ENCODE measurements at regions not wholly inside any gene's neighbourhood (a gene's known extent, or its start where the extent isn't known, plus 50 kb on each side); places are given as distances from the start of the nearest gene placed in this dataset.

DNA sequence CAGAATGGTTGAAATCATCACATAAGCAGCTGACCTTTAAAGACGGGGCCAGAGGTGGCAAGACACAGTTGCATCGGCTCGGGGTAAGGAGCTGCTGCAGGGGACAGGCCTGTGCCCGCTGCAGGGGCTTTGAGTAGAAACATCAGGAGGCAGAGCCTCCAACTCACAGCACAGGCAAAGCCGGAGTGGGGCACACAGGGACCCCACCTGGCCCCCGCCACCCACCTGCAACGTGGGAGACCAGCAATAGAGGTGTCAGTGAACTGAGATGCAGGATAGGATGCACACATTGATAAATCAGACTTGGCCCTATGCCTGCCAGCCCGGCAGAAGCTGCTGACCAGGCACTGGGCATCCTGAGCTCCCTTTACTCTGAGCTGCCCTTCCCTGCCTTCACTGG is 257.2 kb downstream of the NPHP4 start:
- ATAC-seq (no peak), DNase-seq (no peak)
- no peaks in the 10 kb centered on the region for H3K36me3 ChIP-seq (replicated peaks in 1 of 2; ENCODE audit: insufficient read depth in 1 of 2, low read depth in 2 of 2)
- intact Hi-C loops (cut with DNase I) = no loop called here
- H3K27me3 ChIP-seq = no peaks in the 10 kb centered on the region
- H3K4me1 ChIP-seq = no peaks in the 10 kb centered on the region
- H3K4me3 ChIP-seq = no peak overlapping the region
- 47 to 67% methylated on average over 4 to 7 of the region's 8 CpGs for WGBS, 2 donors
- H3K9me3 ChIP-seq = no peaks in the 10 kb centered on the region
- H3K27ac ChIP-seq = no peak overlapping the region
- TF ChIP-seq, protein P1, sequence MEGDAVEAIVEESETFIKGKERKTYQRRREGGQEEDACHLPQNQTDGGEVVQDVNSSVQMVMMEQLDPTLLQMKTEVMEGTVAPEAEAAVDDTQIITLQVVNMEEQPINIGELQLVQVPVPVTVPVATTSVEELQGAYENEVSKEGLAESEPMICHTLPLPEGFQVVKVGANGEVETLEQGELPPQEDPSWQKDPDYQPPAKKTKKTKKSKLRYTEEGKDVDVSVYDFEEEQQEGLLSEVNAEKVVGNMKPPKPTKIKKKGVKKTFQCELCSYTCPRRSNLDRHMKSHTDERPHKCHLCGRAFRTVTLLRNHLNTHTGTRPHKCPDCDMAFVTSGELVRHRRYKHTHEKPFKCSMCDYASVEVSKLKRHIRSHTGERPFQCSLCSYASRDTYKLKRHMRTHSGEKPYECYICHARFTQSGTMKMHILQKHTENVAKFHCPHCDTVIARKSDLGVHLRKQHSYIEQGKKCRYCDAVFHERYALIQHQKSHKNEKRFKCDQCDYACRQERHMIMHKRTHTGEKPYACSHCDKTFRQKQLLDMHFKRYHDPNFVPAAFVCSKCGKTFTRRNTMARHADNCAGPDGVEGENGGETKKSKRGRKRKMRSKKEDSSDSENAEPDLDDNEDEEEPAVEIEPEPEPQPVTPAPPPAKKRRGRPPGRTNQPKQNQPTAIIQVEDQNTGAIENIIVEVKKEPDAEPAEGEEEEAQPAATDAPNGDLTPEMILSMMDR (IDR thresholded peaks at IDR 0.05) = no peak
- TF ChIP-seq POLR2A (IDR thresholded peaks at IDR 0.05) = no peak

DNA sequence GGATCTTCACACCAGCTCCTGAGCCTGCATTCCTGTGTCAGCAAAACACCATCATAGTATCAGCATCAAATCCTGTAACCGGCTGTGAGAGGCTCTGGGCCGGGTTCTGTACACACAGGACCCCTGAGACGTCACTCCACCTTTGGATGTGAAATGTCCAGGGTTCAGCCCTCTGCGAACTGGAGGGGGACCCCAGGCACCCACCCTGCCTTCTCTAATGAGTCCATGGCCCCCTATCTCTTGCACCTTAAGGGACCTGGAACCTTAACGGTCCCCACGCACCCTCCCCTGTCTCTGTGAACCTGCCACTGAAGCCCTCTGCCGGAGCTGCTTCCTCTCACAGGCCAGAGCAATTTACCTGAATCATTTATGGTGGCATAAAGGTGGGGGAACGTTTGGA is 257.8 kb downstream of the NPHP4 start:
- Histone ChIP-seq H3K27ac (no peak overlapping the region), H3K4me1 (no peaks in the 10 kb centered on the region), H3K36me3 (replicated peaks in 1 of 2; ENCODE audit: insufficient read depth in 1 of 2, low read depth in 2 of 2) (no peaks in the 10 kb centered on the region), H3K4me3 (no peak overlapping the region), H3K27me3 (no peaks in the 10 kb centered on the region), H3K9me3 (no peaks in the 10 kb centered on the region)
- DNase-seq (no peak), ATAC-seq (no peak)
- intact Hi-C loops (cut with DNase I) = no loop called here
- TF ChIP-seq POLR2A (IDR thresholded peaks at IDR 0.05) = no peak
- TF ChIP-seq, protein P1 (IDR thresholded peaks at IDR 0.05) = no peak
- WGBS, 2 donors = 47 to 48% methylated on average over 4 to 8 of the region's 8 CpGs

DNA sequence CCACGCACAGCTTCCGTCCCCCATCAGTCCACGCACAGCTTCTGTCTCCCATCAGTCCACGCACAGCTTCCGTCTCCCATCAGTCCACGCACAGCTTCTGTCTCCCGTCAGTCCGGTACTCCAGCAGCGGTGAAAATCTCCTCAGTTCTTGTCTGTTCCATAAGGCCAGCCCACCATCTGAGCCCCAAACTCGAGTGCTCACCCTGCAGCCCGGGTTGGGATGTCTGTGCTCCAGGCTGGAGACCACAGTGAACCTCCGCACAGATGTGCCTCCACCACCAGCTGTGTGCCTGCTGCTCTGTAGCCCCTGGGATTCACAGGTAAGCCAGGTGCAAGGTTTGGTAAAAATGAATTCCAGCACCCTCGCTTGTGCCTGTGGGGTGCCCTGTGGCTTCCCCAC is 258.6 kb downstream of the NPHP4 start:
- no peak overlapping the region for H3K4me3 ChIP-seq
- no peak overlapping the region for H3K27ac ChIP-seq
- H3K27me3 ChIP-seq = no peaks in the 10 kb centered on the region
- DNase-seq (no peak), ATAC-seq (no peak)
- 79 to 86% methylated on average over 13 of the region's 13 CpGs for WGBS, 2 donors
- no peaks in the 10 kb centered on the region for H3K9me3 ChIP-seq
- no peaks in the 10 kb centered on the region for H3K36me3 ChIP-seq (replicated peaks in 1 of 2; ENCODE audit: insufficient read depth in 1 of 2, low read depth in 2 of 2)
- intact Hi-C loops (cut with DNase I) = no loop called here
- no peaks in the 10 kb centered on the region for H3K4me1 ChIP-seq
- no peak for TF ChIP-seq POLR2A (IDR thresholded peaks at IDR 0.05)
- TF ChIP-seq, protein P1 (IDR thresholded peaks at IDR 0.05) = no peak

DNA sequence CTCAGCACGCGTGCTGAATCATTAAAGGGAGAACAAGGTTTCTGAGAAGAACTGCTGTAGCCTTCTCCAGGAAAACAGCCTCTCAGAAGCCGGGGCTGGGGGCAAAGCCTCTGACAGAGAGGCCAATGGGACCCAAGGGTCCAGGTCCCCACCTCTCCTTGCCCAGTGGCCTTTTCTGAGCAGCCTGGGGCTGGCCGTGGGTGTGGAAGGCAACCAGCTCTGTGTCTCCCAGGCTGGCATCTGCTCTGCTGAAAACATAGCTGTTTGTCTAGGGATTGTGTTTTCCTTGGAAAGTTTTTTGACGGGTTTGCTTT is 261.2 kb downstream of the NPHP4 start:
- ATAC-seq = no peak
- intact Hi-C loops (cut with DNase I) = no loop called here
- Histone ChIP-seq H3K9me3 (no peaks in the 10 kb centered on the region), H3K27ac (no peak overlapping the region), H3K4me3 (no peak overlapping the region), H3K27me3 (no peaks in the 10 kb centered on the region), H3K4me1 (no peaks in the 10 kb centered on the region), H3K36me3 (replicated peaks in 1 of 2; ENCODE audit: insufficient read depth in 1 of 2, low read depth in 2 of 2) (no peaks in the 10 kb centered on the region)
- no peak for TF ChIP-seq POLR2A (IDR thresholded peaks at IDR 0.05)
- TF ChIP-seq, protein P1 (IDR thresholded peaks at IDR 0.05) = no peak
- DNase-seq = no peak
- 64 to 75% methylated on average over 3 to 5 of the region's 5 CpGs for WGBS, 2 donors

DNA sequence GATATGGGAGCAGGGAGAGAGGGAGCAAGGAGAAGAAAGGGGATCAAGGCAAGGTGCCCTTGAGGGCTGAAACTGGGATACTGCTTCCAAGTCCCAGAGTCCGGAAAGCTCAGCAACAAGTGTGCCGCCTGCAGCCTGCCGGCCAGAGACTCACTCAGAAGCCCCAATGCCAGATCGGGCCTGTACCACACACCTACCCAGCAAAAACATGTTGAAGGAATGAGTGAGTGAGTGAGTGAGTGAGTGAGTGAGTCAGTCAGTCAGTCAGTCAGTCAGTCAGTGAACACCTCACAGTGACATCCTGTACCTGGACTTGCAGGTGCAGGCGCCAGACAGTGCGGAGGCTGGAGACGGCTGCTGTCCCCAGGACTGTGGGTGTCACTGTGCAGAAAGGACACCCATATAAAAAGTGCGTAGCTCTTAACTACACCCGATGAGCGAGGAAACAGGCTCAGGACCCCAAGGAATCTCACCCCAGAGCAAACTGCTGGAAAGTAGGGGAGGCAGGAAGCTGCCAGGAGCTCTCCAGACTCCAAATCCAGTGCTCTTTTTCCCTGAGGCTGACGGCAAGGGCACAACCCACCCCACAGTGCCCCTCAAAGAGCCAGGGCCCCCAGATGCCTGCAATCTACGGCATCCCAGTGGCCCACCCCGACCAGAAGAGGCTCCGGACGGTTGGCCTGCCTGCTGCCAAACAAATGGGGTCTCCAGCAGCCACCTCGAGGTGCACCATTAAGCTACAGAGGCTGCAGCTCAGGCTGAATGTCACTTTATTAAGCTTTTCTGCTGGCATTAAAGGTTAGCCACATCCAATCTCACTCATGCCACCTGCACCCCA is 261.7 kb downstream of the NPHP4 start:
- no peaks in the 10 kb centered on the region for H3K27me3 ChIP-seq
- no peak overlapping the region for H3K27ac ChIP-seq
- no peaks in the 10 kb centered on the region for H3K36me3 ChIP-seq (replicated peaks in 1 of 2; ENCODE audit: insufficient read depth in 1 of 2, low read depth in 2 of 2)
- intact Hi-C loops (cut with DNase I) = no loop called here
- ATAC-seq = no peak
- DNase-seq = no peak
- H3K9me3 ChIP-seq = no peaks in the 10 kb centered on the region
- H3K4me3 ChIP-seq = no peak overlapping the region
- TF ChIP-seq, protein P1 (IDR thresholded peaks at IDR 0.05) = no peak
- no peak for TF ChIP-seq POLR2A (IDR thresholded peaks at IDR 0.05)
- 78 to 84% methylated on average over 13 to 16 of the region's 16 CpGs for WGBS, 2 donors
- no peaks in the 10 kb centered on the region for H3K4me1 ChIP-seq

All from body of pancreas (tissue), 4 donors.